ENCODE measurements at regions not wholly inside any gene's neighbourhood (a gene's known extent, or its start where the extent isn't known, plus 50 kb on each side); places are given as distances from the start of the nearest gene placed in this dataset.

- TF ChIP-seq, protein P1, sequence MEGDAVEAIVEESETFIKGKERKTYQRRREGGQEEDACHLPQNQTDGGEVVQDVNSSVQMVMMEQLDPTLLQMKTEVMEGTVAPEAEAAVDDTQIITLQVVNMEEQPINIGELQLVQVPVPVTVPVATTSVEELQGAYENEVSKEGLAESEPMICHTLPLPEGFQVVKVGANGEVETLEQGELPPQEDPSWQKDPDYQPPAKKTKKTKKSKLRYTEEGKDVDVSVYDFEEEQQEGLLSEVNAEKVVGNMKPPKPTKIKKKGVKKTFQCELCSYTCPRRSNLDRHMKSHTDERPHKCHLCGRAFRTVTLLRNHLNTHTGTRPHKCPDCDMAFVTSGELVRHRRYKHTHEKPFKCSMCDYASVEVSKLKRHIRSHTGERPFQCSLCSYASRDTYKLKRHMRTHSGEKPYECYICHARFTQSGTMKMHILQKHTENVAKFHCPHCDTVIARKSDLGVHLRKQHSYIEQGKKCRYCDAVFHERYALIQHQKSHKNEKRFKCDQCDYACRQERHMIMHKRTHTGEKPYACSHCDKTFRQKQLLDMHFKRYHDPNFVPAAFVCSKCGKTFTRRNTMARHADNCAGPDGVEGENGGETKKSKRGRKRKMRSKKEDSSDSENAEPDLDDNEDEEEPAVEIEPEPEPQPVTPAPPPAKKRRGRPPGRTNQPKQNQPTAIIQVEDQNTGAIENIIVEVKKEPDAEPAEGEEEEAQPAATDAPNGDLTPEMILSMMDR (optimal IDR thresholded peaks at IDR 0.05 in 1 of 3, IDR thresholded peaks at IDR 0.05 in 1 of 3, conservative IDR thresholded peaks at IDR 0.05 in 1 of 3; ENCODE audit: extremely low read depth in 1 of 3, insufficient read depth in 2 of 3, low read length in 3 of 3) = peak in 1 of 3 experiments; percentile 37
- no peak for TF ChIP-seq EZH2 (IDR thresholded peaks at IDR 0.05; ENCODE audit: low read length)
These were observed 140.4 kb downstream of the ESM1 start for GRCh38 chr5:54844905-54845566.

Measured in keratinocyte (primary cell).